HG03135 (cell line): ENCODE measurements at regions not wholly inside any gene's neighbourhood (a gene's known extent, or its start where the extent isn't known, plus 50 kb on each side); places are given as distances from the start of the nearest gene placed in this dataset.
"Not testable (repeated sequence)": the region's sequence is repeated elsewhere in the genome, so short reads cannot be mapped to it uniquely, and the experiment has no call there.

Experiments used
- ATAC-seq: cut with Tn5 transposase; IDR thresholded peaks from one replicate; pipeline ENCODE4 v1.9.1; 2021; ENCODE audit warnings: mild to moderate bottlenecking, moderate library complexity; ENCODE audit not compliant: unreplicated experiment

DNA sequence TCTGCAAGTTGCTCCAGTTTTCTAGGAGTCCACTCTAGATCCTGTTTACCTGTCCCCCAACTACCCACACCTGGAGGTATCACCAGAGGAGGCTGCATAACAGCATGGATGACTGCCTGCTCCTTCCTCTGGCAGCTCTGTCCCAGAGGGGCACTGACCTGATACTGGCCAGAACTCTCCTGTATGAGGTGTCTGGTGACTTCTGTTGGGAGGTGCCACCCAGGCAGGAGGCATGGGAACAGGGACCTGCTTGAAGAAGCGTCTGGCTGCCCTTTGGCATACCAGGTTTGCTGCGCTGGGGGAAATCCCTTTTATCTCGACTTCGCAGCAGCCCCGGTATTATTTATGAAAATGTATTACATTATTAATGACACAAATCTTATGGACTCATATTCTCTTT lies 1163.6 kb downstream of the NSUN3 start:
- ATAC-seq: no peak

DNA sequence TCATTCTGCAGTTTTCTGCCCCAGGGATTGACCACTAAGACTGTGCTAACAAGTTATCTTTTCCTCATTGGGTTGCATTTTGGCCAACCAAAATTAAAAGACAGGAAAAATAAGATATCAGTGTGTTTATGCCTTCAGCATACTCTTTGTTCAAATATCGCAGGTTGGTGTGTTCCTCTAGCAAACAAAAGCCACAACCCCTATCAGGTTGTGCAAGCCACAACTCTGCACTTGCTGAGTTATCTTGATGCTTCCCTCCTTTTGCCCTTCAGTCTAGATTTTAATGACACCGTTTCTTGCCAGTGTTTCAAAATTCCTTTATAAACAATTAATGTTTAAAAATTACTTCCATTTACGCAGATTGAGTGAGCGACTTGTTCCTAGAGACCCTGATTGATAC lies 1164.2 kb downstream of the NSUN3 start:
- no peak for ATAC-seq

GRCh38 chr3:95228416-95228815 lies 1165.6 kb downstream of the NSUN3 start:
- no peak for ATAC-seq

DNA sequence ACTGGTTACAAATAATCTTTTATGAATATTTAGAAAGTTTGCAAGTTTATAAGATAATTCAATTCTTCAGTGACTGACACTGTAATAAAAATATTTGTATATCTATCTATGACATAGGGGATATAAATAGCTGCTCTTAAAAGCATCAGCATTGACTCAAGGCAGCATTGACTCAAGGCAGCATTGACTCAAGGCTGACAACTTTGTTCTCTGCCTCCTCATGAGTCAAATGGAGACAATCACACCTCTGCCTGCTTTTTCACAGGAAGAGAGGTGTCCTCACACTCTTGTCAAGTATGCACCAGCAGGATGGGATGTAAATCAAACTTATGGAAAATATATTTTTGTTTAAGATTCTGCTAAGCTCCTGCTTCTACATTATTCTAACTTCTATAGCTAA lies 1173.1 kb downstream of the NSUN3 start:
- no peak for ATAC-seq

DNA sequence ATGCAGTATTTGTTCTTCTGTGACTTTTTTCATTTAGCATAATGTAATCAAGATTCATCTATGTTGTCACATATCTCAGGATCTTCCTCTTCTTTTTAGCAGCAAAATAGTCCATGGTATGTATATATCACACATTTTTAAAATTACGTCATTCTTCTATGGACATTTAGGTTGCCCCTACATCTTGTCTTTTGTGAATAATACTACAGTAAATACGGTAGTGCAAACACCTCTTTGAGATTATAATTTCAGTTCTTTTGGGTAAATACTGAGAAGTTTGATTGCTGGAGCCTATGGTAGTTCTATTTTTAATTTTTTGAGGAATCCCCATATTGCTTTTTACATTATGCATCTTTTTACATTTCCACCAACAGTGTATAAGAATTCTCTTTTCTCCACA lies 1174.9 kb downstream of the NSUN3 start:
- ATAC-seq: no peak

DNA sequence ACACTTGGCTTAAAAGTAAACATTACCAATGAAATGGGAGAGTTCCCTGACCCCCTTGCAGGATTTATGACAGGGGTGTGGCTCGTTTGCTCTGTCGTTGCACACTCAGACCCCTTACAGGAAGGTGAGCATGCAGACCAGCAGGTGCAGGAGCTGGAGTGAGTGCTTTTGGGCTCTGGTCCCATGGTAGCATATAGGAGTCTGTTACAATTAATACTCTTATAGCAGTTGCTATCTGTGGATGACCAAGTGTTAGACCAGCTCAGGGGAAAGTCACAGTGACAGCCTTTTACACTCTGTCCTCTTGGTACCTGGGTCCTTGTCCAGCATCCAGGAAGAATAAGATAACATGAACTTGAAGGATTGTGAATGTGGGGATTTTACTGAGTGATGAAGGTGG lies 1177.5 kb downstream of the NSUN3 start:
- no peak for ATAC-seq

DNA sequence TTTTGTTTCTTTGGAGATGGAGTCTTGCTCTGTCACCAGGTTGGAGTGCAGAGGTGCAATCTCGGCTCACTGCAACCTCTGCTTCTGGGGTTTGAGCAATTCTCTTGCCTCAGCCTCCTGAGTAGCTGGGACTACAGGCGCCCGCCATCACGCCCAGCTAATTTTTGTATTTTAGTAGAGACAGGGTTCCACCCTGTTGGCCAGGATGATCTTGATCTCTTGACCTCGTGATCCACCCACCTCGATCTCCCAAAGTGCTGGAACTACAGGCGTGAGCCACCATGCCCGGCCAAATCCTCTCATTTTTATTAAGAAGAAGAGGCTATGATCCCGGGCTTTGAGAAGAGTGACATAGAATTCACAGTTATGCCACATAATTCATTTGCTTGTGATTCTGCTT lies 1178.4 kb downstream of the NSUN3 start:
- ATAC-seq: not testable (repeated sequence)

GRCh38 chr3:95246413-95246812 lies 1183.6 kb downstream of the NSUN3 start:
- ATAC-seq: no peak

GRCh38 chr3:95254061-95254460 lies 1191.2 kb downstream of the NSUN3 start:
- no peak for ATAC-seq

DNA sequence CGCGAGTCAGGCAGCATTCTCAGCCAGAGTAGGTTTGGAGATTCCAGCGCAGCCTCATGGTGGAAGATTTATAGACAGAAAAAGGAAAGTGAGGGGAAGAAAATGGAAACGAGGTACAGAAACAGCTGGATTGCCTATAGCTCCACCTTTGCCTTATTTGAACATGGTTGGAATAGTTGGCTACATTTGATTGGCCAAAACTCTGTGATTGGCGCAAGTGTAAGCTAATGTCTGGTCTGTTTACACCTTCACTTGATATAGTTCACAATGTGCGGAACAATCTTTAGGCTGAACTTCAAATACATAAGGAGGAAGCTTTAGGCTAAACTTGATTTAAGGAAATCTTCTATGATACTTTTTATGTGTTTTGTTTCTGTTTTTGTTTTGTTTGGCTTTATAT lies 1191.9 kb downstream of the NSUN3 start:
- ATAC-seq: no peak

- no peak for ATAC-seq
These were observed 1202.3 kb downstream of the NSUN3 start for GRCh38 chr3:95265129-95265528.

- ATAC-seq: no peak
These were observed 1208.5 kb downstream of the NSUN3 start for GRCh38 chr3:95271395-95271794.

DNA sequence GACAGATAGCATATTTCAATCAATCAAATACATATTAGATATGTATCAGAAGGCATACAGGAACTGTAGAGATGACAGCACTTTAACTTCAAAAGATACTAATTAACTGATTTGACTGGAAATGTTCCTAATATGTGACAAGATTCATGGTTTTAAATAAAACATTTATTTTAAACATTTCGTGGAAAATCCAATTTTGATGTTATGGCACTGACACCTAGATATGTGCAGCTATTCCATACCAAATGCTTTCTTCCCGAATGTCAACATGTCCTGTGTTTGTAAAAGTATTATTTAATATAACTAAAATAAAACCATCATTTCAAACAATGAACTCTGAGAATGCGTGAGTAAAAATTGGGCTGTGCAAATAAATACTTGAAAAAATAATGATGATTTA lies 1209.3 kb downstream of the NSUN3 start:
- no peak for ATAC-seq

DNA sequence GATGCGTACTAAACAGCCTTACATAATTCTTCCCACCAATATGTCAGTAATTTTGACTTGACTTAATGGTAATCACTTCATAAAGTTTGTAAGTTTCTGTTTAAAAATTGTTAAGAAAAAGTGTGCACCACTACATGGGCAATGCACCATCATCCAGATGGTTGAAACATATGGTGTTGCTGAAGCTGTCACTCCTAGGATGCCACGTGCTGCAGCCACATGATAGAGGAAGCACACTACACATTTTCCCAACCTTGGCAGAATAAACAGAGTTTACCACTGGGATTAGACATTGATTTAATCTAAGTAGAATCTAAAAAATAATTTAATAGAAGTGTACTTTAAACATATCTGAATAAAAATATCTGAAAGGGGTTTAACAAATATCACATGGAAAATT lies 1209.9 kb downstream of the NSUN3 start:
- ATAC-seq: no peak

- no peak for ATAC-seq
These were observed 1214.8 kb downstream of the NSUN3 start for GRCh38 chr3:95277613-95278012.

DNA sequence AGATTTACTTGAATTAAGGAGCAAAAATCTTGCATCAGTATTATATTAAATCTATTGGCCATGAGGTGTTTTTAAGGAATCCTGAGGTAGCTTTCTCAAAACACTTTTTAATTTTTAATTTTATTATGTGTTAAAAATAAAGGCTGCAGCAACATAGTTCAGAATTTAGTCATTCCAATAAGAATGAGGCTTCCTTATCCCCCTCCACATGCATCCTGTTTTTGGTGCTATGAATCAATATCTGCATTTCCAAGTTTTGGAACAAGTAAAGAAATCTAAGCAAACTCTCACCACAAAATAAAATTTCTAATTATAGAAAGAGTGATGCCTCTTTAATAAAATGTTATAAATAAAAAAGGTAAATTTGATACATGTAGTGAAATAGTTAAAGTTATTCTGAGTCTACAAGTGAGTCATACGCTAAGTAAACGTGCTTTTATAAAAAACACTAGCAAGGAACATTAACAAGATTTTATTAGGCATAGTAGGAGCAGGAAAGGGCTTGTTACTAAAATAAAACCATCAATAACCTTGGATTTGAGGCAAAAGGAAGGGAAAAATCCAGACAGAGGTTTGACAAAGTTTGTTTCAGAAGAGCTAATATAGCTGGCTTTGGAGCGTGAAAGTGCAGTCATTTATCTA lies 1218.0 kb downstream of the NSUN3 start:
- ATAC-seq: no peak

- no peak for ATAC-seq
These were observed 1226.4 kb downstream of the NSUN3 start for GRCh38 chr3:95289295-95289694.

- ATAC-seq: no peak
These were observed 1234.7 kb downstream of the NSUN3 start for GRCh38 chr3:95297581-95297980.

- ATAC-seq: no peak
These were observed 1239.2 kb downstream of the NSUN3 start for GRCh38 chr3:95302044-95302443.

DNA sequence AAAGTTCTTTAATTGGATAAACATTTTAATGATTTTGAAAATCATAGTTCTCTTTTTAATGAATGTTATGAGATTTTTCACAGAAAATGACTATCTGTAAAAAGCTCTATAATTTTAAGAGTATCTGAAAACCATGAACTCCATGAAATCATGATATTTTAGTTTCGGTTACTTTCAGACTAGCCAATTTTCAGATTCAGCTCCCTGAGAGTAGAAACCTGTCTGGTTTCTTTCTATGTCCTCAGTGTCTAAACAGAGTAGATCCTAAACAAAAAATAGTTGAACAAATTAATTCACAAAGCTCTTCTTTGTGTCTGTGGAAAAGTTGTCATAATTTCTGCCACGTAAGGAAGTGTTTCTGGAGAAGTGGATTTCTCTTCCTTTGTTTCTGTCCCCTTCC lies 1247.7 kb downstream of the NSUN3 start:
- ATAC-seq: no peak

GRCh38 chr3:95311272-95311671 lies 1248.4 kb downstream of the NSUN3 start:
- ATAC-seq: peak; percentile 65

GRCh38 chr3:95312650-95313049 lies 1249.8 kb downstream of the NSUN3 start:
- ATAC-seq: no peak

- no peak for ATAC-seq
These were observed 1257.1 kb downstream of the NSUN3 start for GRCh38 chr3:95319921-95320494.
